SIG-M5 (cell line): ENCODE measurements at regions not wholly inside any gene's neighbourhood (a gene's known extent, or its start where the extent isn't known, plus 50 kb on each side); places are given as distances from the start of the nearest gene placed in this dataset.

ENCODE experiments used
- DNase-seq: peaks from one replicate; lab custom pipeline; 2025; lab: John Stamatoyannopoulos, UW

GRCh38 chr1:186736971-186737685 is 56.9 kb upstream of the PTGS2 start:
- DNase-seq = no peak

DNA sequence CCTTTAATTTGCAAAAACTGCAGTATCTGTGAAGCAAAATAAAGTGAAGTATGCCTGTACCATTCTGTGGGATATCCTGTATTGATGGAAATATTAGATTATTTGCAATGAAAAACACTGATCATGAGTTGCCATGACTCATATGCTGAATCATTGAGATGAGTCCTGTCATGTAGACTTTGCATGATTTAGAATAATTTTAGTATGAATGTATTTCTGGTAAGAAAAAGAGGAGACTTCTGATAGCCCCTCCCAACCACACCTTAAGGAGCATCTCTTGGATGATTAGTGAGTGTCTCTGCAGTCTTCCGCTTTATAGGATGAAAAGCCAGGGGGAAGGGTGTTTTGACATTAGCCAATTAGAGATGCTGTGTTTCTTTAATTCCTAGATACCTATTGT is 55.2 kb upstream of the PTGS2 start:
- DNase-seq = no peak

GRCh38 chr1:186730951-186731729 is 50.9 kb upstream of the PTGS2 start:
- DNase-seq = no peak
